Neural progenitor cell (in vitro differentiated cells): ENCODE measurements at regions not wholly inside any gene's neighbourhood (a gene's known extent, or its start where the extent isn't known, plus 50 kb on each side); places are given as distances from the start of the nearest gene placed in this dataset.
"Not testable (repeated sequence)": the region's sequence is repeated elsewhere in the genome, so short reads cannot be mapped to it uniquely, and the experiment has no call there.

Experiments used
- EZH2 ChIP-seq: fragments of 200-600 bp; sonication (generic); IDR thresholded peaks from 2 replicates; pipeline ENCODE4 v1.6.1; 2017; ENCODE audit warnings: antibody characterized with exemption, mild to moderate bottlenecking, moderate library complexity
- TF ChIP-seq, protein P1 (sequence below): fragments of 200-600 bp; sonication (generic); IDR thresholded peaks from 2 replicates; pipeline ENCODE4 v1.5.1; 2017; ENCODE audit warnings: antibody characterized with exemption, mild to moderate bottlenecking

DNA sequence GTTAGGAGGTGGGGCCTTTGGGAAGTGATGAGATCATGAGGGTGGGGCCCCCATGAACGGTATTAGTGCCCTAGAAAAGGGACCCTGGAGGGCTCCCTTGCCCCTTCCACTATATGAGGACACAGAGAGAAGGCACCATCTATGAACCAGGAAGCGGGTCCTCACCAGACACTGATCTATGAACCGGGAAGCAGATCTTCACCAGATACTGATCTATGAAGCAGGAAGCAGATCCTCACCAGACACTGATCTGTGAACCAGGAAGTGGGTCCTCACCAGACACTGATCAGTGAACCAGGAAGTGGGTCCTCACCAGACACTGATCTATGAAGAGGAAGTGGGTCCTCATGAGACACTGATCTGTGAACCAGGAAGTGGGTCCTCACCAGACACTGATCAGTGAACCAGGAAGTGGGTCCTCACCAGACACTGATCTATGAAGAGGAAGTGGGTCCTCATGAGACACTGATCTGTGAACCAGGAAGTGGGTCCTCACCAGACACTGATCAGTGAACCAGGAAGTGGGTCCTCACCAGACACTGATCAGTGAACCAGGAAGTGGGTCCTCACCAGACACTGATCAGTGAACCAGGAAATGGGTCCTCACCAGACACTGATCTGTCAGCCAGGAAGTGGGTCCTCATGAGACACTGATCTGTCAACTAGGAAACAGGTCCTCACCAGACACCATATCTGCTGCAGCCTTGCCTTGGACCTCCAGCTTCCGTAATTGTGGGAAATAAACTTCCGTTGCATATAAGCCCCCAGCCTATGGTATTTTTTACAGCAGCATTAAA is 316.1 kb downstream of the BRD1 start:
- TF ChIP-seq, protein P1, sequence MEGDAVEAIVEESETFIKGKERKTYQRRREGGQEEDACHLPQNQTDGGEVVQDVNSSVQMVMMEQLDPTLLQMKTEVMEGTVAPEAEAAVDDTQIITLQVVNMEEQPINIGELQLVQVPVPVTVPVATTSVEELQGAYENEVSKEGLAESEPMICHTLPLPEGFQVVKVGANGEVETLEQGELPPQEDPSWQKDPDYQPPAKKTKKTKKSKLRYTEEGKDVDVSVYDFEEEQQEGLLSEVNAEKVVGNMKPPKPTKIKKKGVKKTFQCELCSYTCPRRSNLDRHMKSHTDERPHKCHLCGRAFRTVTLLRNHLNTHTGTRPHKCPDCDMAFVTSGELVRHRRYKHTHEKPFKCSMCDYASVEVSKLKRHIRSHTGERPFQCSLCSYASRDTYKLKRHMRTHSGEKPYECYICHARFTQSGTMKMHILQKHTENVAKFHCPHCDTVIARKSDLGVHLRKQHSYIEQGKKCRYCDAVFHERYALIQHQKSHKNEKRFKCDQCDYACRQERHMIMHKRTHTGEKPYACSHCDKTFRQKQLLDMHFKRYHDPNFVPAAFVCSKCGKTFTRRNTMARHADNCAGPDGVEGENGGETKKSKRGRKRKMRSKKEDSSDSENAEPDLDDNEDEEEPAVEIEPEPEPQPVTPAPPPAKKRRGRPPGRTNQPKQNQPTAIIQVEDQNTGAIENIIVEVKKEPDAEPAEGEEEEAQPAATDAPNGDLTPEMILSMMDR, result not testable (repeated sequence)
- not testable (repeated sequence) for TF ChIP-seq EZH2
